NCI-H345 (cell line): ENCODE measurements at regions not wholly inside any gene's neighbourhood (a gene's known extent, or its start where the extent isn't known, plus 50 kb on each side); places are given as distances from the start of the nearest gene placed in this dataset.

ENCODE experiments used
- DNase-seq: peaks from one replicate; lab custom pipeline; 2025; lab: John Stamatoyannopoulos, UW

GRCh38 chr11:97685695-97686094 is 1295.9 kb downstream of the JRKL start:
- DNase-seq, result no peak

GRCh38 chr11:97687111-97687510 is 1297.3 kb downstream of the JRKL start:
- no peak for DNase-seq

GRCh38 chr11:97691061-97691460 is 1301.2 kb downstream of the JRKL start:
- no peak for DNase-seq

- no peak for DNase-seq
Measured at GRCh38 chr11:97702951-97703350, 1313.1 kb downstream of the JRKL start.

- DNase-seq, result no peak
Measured at GRCh38 chr11:97703851-97704250, 1314.0 kb downstream of the JRKL start.

GRCh38 chr11:97705441-97705840 is 1315.3 kb upstream of the CNTN5 start:
- peak; percentile 37 for DNase-seq

GRCh38 chr11:97717922-97718321 is 1302.8 kb upstream of the CNTN5 start:
- no peak for DNase-seq

- DNase-seq, result no peak
Measured at GRCh38 chr11:97722065-97722464, 1298.7 kb upstream of the CNTN5 start.

GRCh38 chr11:97722721-97723120 is 1298.0 kb upstream of the CNTN5 start:
- no peak for DNase-seq

- DNase-seq, result no peak
Measured at GRCh38 chr11:97729546-97730272, 1291.0 kb upstream of the CNTN5 start.

- DNase-seq, result no peak
Measured at GRCh38 chr11:97732011-97732632, 1288.6 kb upstream of the CNTN5 start.

GRCh38 chr11:97738751-97739150 is 1282.0 kb upstream of the CNTN5 start:
- no peak for DNase-seq

GRCh38 chr11:97739932-97740800 is 1280.6 kb upstream of the CNTN5 start:
- peak; percentile 25 for DNase-seq

GRCh38 chr11:97740801-97741151 is 1280.0 kb upstream of the CNTN5 start:
- DNase-seq, result no peak

GRCh38 chr11:97742717-97743116 is 1278.0 kb upstream of the CNTN5 start:
- DNase-seq, result no peak

- no peak for DNase-seq
Measured at GRCh38 chr11:97743205-97743742, 1277.5 kb upstream of the CNTN5 start.

GRCh38 chr11:97745515-97746050 is 1275.2 kb upstream of the CNTN5 start:
- no peak for DNase-seq

GRCh38 chr11:97746818-97747217 is 1273.9 kb upstream of the CNTN5 start:
- no peak for DNase-seq

GRCh38 chr11:97751405-97751804 is 1269.3 kb upstream of the CNTN5 start:
- DNase-seq, result peak; percentile 91

- DNase-seq, result no peak
Measured at GRCh38 chr11:97751952-97752351, 1268.8 kb upstream of the CNTN5 start.

- no peak for DNase-seq
Measured at GRCh38 chr11:97754976-97755375, 1265.8 kb upstream of the CNTN5 start.

- no peak for DNase-seq
Measured at GRCh38 chr11:97756571-97757335, 1264.0 kb upstream of the CNTN5 start.
